Ovary (tissue), 3 donors: ENCODE measurements at regions not wholly inside any gene's neighbourhood (a gene's known extent, or its start where the extent isn't known, plus 50 kb on each side); places are given as distances from the start of the nearest gene placed in this dataset.

Experiments
- EP300 ChIP-seq: sonication (generic); formaldehyde crosslinking; IDR thresholded peaks from one replicate; pipeline ENCODE4 v1.6.1; 2017; ENCODE audit warnings: antibody characterized with exemption
- POLR2A ChIP-seq: fragments of 450-650 bp; IDR thresholded peaks from one replicate; pipeline ENCODE4 v1.6.1; 2017; ENCODE audit warnings: antibody characterized with exemption, mild to moderate bottlenecking, moderate library complexity
- TF ChIP-seq, protein P1 (sequence below), 3 donors: fragments of 450-650 bp in 2 of 3; fragments of 200-600 bp in 1 of 3; IDR thresholded peaks; one replicate each; pipeline versions ENCODE4 v1.5.1 to v1.8.0; 2016 to 2022; ENCODE audit warnings: antibody characterized with exemption in 3 of 3, mild to moderate bottlenecking in 1 of 3
- donor health status: DM: no; HTN: no; CAD: no.

DNA sequence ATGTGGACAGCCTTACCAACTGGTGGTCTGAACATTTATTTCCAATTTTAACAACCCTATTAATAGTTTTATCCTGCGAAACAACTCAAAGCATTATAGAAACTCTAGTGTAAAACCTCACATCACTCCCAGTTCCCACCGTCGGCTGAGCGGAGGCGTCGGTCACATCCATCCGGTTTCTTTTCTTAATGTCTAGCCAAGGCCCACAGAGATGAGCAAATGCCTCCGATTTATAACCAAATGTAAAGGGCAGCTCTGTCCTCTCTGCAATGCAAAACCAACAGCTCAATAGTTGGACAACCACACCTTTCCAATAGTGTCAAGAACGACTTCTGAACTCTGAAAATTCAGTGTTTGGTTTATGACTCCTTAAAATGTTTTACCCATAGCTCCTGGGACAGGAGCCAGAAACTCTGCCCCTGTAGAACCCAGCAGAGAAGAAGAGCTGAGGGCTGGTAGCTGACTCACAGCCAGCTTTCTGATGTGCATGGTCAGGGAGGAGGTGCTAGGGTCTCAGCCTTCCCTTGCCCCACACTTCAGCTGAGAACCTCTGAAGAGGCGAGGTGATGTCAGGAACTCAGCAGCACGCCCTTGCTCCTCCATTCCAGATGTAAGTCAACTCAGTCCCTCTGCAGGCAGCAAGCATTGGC is 90.2 kb upstream of the UQCRFS1 start:
- TF ChIP-seq, protein P1, sequence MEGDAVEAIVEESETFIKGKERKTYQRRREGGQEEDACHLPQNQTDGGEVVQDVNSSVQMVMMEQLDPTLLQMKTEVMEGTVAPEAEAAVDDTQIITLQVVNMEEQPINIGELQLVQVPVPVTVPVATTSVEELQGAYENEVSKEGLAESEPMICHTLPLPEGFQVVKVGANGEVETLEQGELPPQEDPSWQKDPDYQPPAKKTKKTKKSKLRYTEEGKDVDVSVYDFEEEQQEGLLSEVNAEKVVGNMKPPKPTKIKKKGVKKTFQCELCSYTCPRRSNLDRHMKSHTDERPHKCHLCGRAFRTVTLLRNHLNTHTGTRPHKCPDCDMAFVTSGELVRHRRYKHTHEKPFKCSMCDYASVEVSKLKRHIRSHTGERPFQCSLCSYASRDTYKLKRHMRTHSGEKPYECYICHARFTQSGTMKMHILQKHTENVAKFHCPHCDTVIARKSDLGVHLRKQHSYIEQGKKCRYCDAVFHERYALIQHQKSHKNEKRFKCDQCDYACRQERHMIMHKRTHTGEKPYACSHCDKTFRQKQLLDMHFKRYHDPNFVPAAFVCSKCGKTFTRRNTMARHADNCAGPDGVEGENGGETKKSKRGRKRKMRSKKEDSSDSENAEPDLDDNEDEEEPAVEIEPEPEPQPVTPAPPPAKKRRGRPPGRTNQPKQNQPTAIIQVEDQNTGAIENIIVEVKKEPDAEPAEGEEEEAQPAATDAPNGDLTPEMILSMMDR (IDR thresholded peaks at IDR 0.05), result no peak
- TF ChIP-seq EP300, result no peak
- TF ChIP-seq POLR2A, result no peak
